ENCODE measurements at regions not wholly inside any gene's neighbourhood (a gene's known extent, or its start where the extent isn't known, plus 50 kb on each side); places are given as distances from the start of the nearest gene placed in this dataset.
"Not testable (repeated sequence)": the region's sequence is repeated elsewhere in the genome, so short reads cannot be mapped to it uniquely, and the experiment has no call there.

DNA sequence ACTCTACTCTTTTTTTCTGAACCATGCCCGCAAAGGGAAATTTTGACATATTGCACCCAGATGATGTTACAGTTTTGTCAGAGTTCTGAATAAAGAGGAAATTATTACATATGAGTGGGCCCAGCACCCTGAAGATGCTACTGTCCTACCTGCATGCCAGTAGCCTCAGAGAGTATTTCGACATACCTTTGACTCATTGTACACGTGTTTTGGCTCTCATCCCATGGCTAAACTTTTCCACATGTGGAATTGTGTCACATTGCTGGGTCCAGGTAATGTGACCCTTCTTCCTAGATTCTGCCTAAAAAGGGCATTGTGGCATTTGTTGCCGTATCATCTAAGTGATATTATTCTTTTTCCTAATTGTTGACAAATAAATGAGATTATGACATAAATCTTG is 175.7 kb upstream of the BPY2B start:
- H3K9me3 ChIP-seq; H3K36me3 ChIP-seq; H3K27ac ChIP-seq; H3K27me3 ChIP-seq; ATAC-seq; intact Hi-C loops (cut with DNase I; ENCODE audit: low total_unique reads); DNase-seq; H3K4me1 ChIP-seq; in situ Hi-C loops (cut with MboI; ENCODE audit: low sequenced_read_pairs in 4 of 4); H3K4me3 ChIP-seq: not testable (repeated sequence)

DNA sequence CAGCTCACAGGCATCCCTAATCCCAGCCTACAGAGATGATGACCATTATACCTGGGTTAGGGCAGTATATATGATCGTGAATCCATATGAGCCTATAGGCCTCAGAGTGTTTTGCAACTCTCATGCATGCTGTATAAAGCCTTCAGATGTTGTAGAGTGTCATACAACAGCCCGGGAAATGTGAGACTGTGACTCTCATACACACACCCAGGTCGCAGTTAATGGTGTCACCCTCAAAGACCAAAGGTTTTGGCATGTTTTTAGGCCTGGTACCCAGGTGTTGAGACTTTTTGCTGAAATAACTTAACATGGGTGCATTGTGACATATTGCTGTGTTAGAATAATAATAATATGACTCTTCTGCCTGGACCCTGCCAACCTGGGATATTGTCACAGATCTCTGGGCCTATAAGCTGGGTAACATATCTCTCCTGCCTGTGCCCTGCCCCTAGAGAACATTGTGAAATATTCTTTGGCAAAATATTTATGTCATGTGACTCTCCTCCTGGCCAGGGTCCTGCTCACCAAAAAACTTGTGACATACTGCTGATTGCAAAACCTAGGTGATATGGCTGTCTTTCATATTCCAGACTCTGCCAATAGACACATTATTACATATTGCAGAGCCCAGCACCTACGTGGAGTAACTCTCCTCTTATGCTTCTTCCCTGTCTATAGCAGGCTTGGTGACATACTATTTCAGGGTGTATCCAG is 165.1 kb upstream of the BPY2B start:
- peak; percentile 88 to 93 for ATAC-seq
- H3K4me1 ChIP-seq; DNase-seq; H3K27me3 ChIP-seq; in situ Hi-C loops (cut with MboI; ENCODE audit: low sequenced_read_pairs in 4 of 4); H3K9me3 ChIP-seq; H3K4me3 ChIP-seq; H3K36me3 ChIP-seq; H3K27ac ChIP-seq; intact Hi-C loops (cut with DNase I; ENCODE audit: low total_unique reads): not testable (repeated sequence)

GRCh38 chrY:24457603-24458002 is 160.2 kb upstream of the BPY2B start:
- H3K4me1 ChIP-seq; intact Hi-C loops (cut with DNase I; ENCODE audit: low total_unique reads); DNase-seq; H3K27me3 ChIP-seq; ATAC-seq; H3K27ac ChIP-seq; in situ Hi-C loops (cut with MboI; ENCODE audit: low sequenced_read_pairs in 4 of 4); H3K4me3 ChIP-seq; H3K9me3 ChIP-seq; H3K36me3 ChIP-seq: not testable (repeated sequence)

- H3K9me3 ChIP-seq; H3K27ac ChIP-seq; DNase-seq; intact Hi-C loops (cut with DNase I; ENCODE audit: low total_unique reads); H3K4me3 ChIP-seq; in situ Hi-C loops (cut with MboI; ENCODE audit: low sequenced_read_pairs in 4 of 4); H3K36me3 ChIP-seq; H3K27me3 ChIP-seq; H3K4me1 ChIP-seq: not testable (repeated sequence)
- ATAC-seq, result peak; percentile 88 to 94
Observed at GRCh38 chrY:24458161-24458560, 159.6 kb upstream of the BPY2B start.

GRCh38 chrY:24462338-24462737 is 155.5 kb upstream of the BPY2B start:
- DNase-seq; H3K4me3 ChIP-seq; ATAC-seq; intact Hi-C loops (cut with DNase I; ENCODE audit: low total_unique reads); H3K27ac ChIP-seq; H3K27me3 ChIP-seq; H3K36me3 ChIP-seq; H3K4me1 ChIP-seq; H3K9me3 ChIP-seq; in situ Hi-C loops (cut with MboI; ENCODE audit: low sequenced_read_pairs in 4 of 4): not testable (repeated sequence)
